Activated naive CD8-positive, alpha-beta T cell treated with anti-CD3 and anti-CD28 coated beads for 36 hours (primary cell): ENCODE measurements at regions not wholly inside any gene's neighbourhood (a gene's known extent, or its start where the extent isn't known, plus 50 kb on each side); places are given as distances from the start of the nearest gene placed in this dataset.
A peak's percentile ranks its signal among the peaks of the same experiment; 100 is the strongest.

Experiments used
- DNase-seq: peaks from one replicate; pipeline ENCODE4 v3.0.0; 2021
- H3K27ac Mint-ChIP-seq: one replicate; pipeline ENCODE4 v1.8.0; 2022; ENCODE audit warnings: mild to moderate bottlenecking, moderate library complexity, mixed read lengths
- H3K27me3 Mint-ChIP-seq: one replicate; pipeline ENCODE4 v1.8.0; 2022; ENCODE audit warnings: mild to moderate bottlenecking, mixed read lengths
- H3K36me3 Mint-ChIP-seq: one replicate; pipeline ENCODE4 v1.8.0; 2021; ENCODE audit warnings: mild to moderate bottlenecking, mixed read lengths
- H3K4me1 Mint-ChIP-seq: one replicate; pipeline ENCODE4 v1.8.0; 2021; ENCODE audit warnings: mixed read lengths
- H3K4me3 Mint-ChIP-seq: one replicate; pipeline ENCODE4 v1.8.0; 2022; ENCODE audit warnings: mild to moderate bottlenecking, moderate library complexity, mixed read lengths
- H3K9me3 Mint-ChIP-seq: one replicate; pipeline ENCODE4 v1.8.0; 2022; ENCODE audit warnings: mixed read lengths

- Mint-ChIP-seq H3K4me3 (no peak overlapping the region), H3K27me3 (peaks cover 4% of the 10 kb centered on the region), H3K9me3 (no peaks in the 10 kb centered on the region), H3K36me3 (no peaks in the 10 kb centered on the region), H3K27ac (no peak overlapping the region), H3K4me1 (peaks cover 4% of the 10 kb centered on the region)
- no peak for DNase-seq
These were observed 103.9 kb upstream of the DUSP10 start for GRCh38 chr1:221845650-221846371.

GRCh38 chr1:221841983-221842335, 100.1 kb upstream of the DUSP10 start:
- Mint-ChIP-seq H3K4me1 (peaks cover 34% of the 10 kb centered on the region), H3K9me3 (peaks cover 7% of the 10 kb centered on the region), H3K27ac (no peak overlapping the region), H3K36me3 (peaks cover 14% of the 10 kb centered on the region), H3K4me3 (no peak overlapping the region), H3K27me3 (peaks cover 4% of the 10 kb centered on the region)
- DNase-seq, result no peak

- H3K4me1 Mint-ChIP-seq, result peaks cover 34% of the 10 kb centered on the region
- peaks cover 14% of the 10 kb centered on the region for H3K36me3 Mint-ChIP-seq
- H3K27me3 Mint-ChIP-seq, result peaks cover 6% of the 10 kb centered on the region
- no peak overlapping the region for H3K4me3 Mint-ChIP-seq
- peaks cover 7% of the 10 kb centered on the region for H3K9me3 Mint-ChIP-seq
- no peak overlapping the region for H3K27ac Mint-ChIP-seq
- DNase-seq, result no peak
These were observed 99.5 kb upstream of the DUSP10 start for GRCh38 chr1:221841251-221841982.

- H3K36me3 Mint-ChIP-seq, result peaks cover 16% of the 10 kb centered on the region
- peak overlapping the region; percentile 90 for H3K27ac Mint-ChIP-seq
- DNase-seq, result no peak
- H3K9me3 Mint-ChIP-seq, result peaks cover 7% of the 10 kb centered on the region
- peaks cover 13% of the 10 kb centered on the region for H3K27me3 Mint-ChIP-seq
- H3K4me3 Mint-ChIP-seq, result no peak overlapping the region
- peaks cover 34% of the 10 kb centered on the region for H3K4me1 Mint-ChIP-seq
These were observed 98.8 kb upstream of the DUSP10 start for GRCh38 chr1:221840511-221841243.

- DNase-seq, result peak; percentile 79
- H3K27ac Mint-ChIP-seq, result peak overlapping the region; percentile 90
- H3K36me3 Mint-ChIP-seq, result peaks cover 16% of the 10 kb centered on the region
- no peak overlapping the region for H3K4me3 Mint-ChIP-seq
- peaks cover 16% of the 10 kb centered on the region for H3K27me3 Mint-ChIP-seq
- H3K9me3 Mint-ChIP-seq, result peaks cover 7% of the 10 kb centered on the region
- H3K4me1 Mint-ChIP-seq, result peaks cover 34% of the 10 kb centered on the region
These were observed 98.0 kb upstream of the DUSP10 start for GRCh38 chr1:221839782-221840395.

GRCh38 chr1:221839321-221839720, 97.4 kb upstream of the DUSP10 start:
- peaks cover 36% of the 10 kb centered on the region for H3K4me1 Mint-ChIP-seq
- H3K4me3 Mint-ChIP-seq, result no peak overlapping the region
- H3K27ac Mint-ChIP-seq, result peak overlapping the region; percentile 90
- H3K27me3 Mint-ChIP-seq, result peaks cover 16% of the 10 kb centered on the region
- DNase-seq, result peak; percentile 6
- peaks cover 7% of the 10 kb centered on the region for H3K9me3 Mint-ChIP-seq
- H3K36me3 Mint-ChIP-seq, result peaks cover 16% of the 10 kb centered on the region

- H3K27me3 Mint-ChIP-seq, result peaks cover 16% of the 10 kb centered on the region
- DNase-seq, result peak; percentile 34
- peaks cover 39% of the 10 kb centered on the region for H3K4me1 Mint-ChIP-seq
- peak overlapping the region; percentile 84 for H3K27ac Mint-ChIP-seq
- H3K9me3 Mint-ChIP-seq, result peaks cover 7% of the 10 kb centered on the region
- peak overlapping the region; percentile 68 for H3K4me3 Mint-ChIP-seq
- peaks cover 16% of the 10 kb centered on the region for H3K36me3 Mint-ChIP-seq
These were observed 96.0 kb upstream of the DUSP10 start for GRCh38 chr1:221837896-221838295.

- Mint-ChIP-seq H3K27me3 (peaks cover 12% of the 10 kb centered on the region), H3K4me1 (peaks cover 31% of the 10 kb centered on the region), H3K4me3 (no peak overlapping the region), H3K9me3 (peaks cover 6% of the 10 kb centered on the region), H3K36me3 (peaks cover 17% of the 10 kb centered on the region), H3K27ac (no peak overlapping the region)
- no peak for DNase-seq
These were observed 93.0 kb upstream of the DUSP10 start for GRCh38 chr1:221834698-221835513.

- Mint-ChIP-seq H3K27ac (no peak overlapping the region), H3K4me3 (no peak overlapping the region), H3K9me3 (peaks cover 4% of the 10 kb centered on the region), H3K36me3 (peaks cover 13% of the 10 kb centered on the region), H3K4me1 (peaks cover 31% of the 10 kb centered on the region), H3K27me3 (peaks cover 12% of the 10 kb centered on the region)
- no peak for DNase-seq
These were observed 90.7 kb upstream of the DUSP10 start for GRCh38 chr1:221832617-221833016.

- Mint-ChIP-seq H3K4me3 (no peak overlapping the region), H3K27ac (no peak overlapping the region), H3K9me3 (peaks cover 4% of the 10 kb centered on the region), H3K4me1 (peaks cover 29% of the 10 kb centered on the region), H3K27me3 (peaks cover 12% of the 10 kb centered on the region), H3K36me3 (peaks cover 11% of the 10 kb centered on the region)
- no peak for DNase-seq
These were observed 90.3 kb upstream of the DUSP10 start for GRCh38 chr1:221832151-221832550.

- peaks cover 15% of the 10 kb centered on the region for H3K36me3 Mint-ChIP-seq
- H3K4me3 Mint-ChIP-seq, result peak overlapping the region; percentile 49
- peaks cover 3% of the 10 kb centered on the region for H3K27me3 Mint-ChIP-seq
- peak; percentile 40 for DNase-seq
- peaks cover 40% of the 10 kb centered on the region for H3K4me1 Mint-ChIP-seq
- peaks cover 8% of the 10 kb centered on the region for H3K9me3 Mint-ChIP-seq
- H3K27ac Mint-ChIP-seq, result peak overlapping the region; percentile 87
These were observed 87.6 kb upstream of the DUSP10 start for GRCh38 chr1:221829327-221830015.

- no peak for DNase-seq
- Mint-ChIP-seq H3K4me1 (peaks cover 52% of the 10 kb centered on the region), H3K27ac (peak overlapping the region; percentile 74), H3K27me3 (peaks cover 3% of the 10 kb centered on the region), H3K9me3 (peaks cover 8% of the 10 kb centered on the region), H3K4me3 (no peak overlapping the region), H3K36me3 (peaks cover 15% of the 10 kb centered on the region)
These were observed 85.4 kb upstream of the DUSP10 start for GRCh38 chr1:221827307-221827642.

GRCh38 chr1:221824909-221825308, 83.0 kb upstream of the DUSP10 start:
- Mint-ChIP-seq H3K4me1 (peaks cover 47% of the 10 kb centered on the region), H3K27ac (no peak overlapping the region), H3K4me3 (no peak overlapping the region), H3K27me3 (peaks cover 3% of the 10 kb centered on the region), H3K36me3 (peaks cover 14% of the 10 kb centered on the region), H3K9me3 (peaks cover 8% of the 10 kb centered on the region)
- DNase-seq, result no peak

GRCh38 chr1:221824025-221824424, 82.1 kb upstream of the DUSP10 start:
- Mint-ChIP-seq H3K27me3 (peaks cover 3% of the 10 kb centered on the region), H3K4me3 (no peak overlapping the region), H3K9me3 (peaks cover 7% of the 10 kb centered on the region), H3K36me3 (peaks cover 10% of the 10 kb centered on the region), H3K27ac (no peak overlapping the region), H3K4me1 (peaks cover 42% of the 10 kb centered on the region)
- DNase-seq, result no peak
